PC-3 (cell line): ENCODE measurements at regions not wholly inside any gene's neighbourhood (a gene's known extent, or its start where the extent isn't known, plus 50 kb on each side); places are given as distances from the start of the nearest gene placed in this dataset.

Experiments
- EZH2 ChIP-seq: fragments of 300-600 bp; sonication (generic); IDR thresholded peaks from one replicate; pipeline ENCODE4 v1.6.1; 2017; ENCODE audit warnings: antibody characterized with exemption, mild to moderate bottlenecking, low read length; ENCODE audit not compliant: unreplicated experiment
- TF ChIP-seq, protein P1 (sequence below): fragments of 300-600 bp; sonication (generic); conservative IDR thresholded peaks from 2 replicates; pipeline ENCODE4 v1.5.1; 2017; ENCODE audit warnings: antibody characterized with exemption, low read depth, mild to moderate bottlenecking, low read length

GRCh38 chr3:163563485-163563884, 1514.8 kb downstream of the SI start:
- TF ChIP-seq, protein P1, sequence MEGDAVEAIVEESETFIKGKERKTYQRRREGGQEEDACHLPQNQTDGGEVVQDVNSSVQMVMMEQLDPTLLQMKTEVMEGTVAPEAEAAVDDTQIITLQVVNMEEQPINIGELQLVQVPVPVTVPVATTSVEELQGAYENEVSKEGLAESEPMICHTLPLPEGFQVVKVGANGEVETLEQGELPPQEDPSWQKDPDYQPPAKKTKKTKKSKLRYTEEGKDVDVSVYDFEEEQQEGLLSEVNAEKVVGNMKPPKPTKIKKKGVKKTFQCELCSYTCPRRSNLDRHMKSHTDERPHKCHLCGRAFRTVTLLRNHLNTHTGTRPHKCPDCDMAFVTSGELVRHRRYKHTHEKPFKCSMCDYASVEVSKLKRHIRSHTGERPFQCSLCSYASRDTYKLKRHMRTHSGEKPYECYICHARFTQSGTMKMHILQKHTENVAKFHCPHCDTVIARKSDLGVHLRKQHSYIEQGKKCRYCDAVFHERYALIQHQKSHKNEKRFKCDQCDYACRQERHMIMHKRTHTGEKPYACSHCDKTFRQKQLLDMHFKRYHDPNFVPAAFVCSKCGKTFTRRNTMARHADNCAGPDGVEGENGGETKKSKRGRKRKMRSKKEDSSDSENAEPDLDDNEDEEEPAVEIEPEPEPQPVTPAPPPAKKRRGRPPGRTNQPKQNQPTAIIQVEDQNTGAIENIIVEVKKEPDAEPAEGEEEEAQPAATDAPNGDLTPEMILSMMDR = no peak
- no peak for TF ChIP-seq EZH2
